SK-N-SH (cell line): ENCODE measurements at regions not wholly inside any gene's neighbourhood (a gene's known extent, or its start where the extent isn't known, plus 50 kb on each side); places are given as distances from the start of the nearest gene placed in this dataset.

Experiments used
- CTCF ChIP-seq: fragments of 200-600 bp; sonication (generic); IDR thresholded peaks from 2 replicates; pipeline ENCODE4 v1.6.1; 2017; ENCODE audit warnings: antibody characterized with exemption, mild to moderate bottlenecking, moderate library complexity
- POLR2AphosphoS5 ChIP-seq: IDR thresholded peaks from 2 replicates; pipeline ENCODE4 v1.6.1; 2012; ENCODE audit warnings: low read depth, low read length
- REST ChIP-seq: IDR thresholded peaks from 2 replicates; pipeline ENCODE4 v1.6.1; 2012; ENCODE audit warnings: mild to moderate bottlenecking, low read depth, low read length, moderate library complexity

- TF ChIP-seq POLR2AphosphoS5 (no peak), REST (no peak), CTCF (no peak)
Measured at GRCh38 chr14:100471441-100472093, 115.7 kb downstream of the BEGAIN start.
